H1 (cell line): ENCODE measurements at regions not wholly inside any gene's neighbourhood (a gene's known extent, or its start where the extent isn't known, plus 50 kb on each side); places are given as distances from the start of the nearest gene placed in this dataset.

Experiments
- CTCF ChIA-PET: fragments of 300-600 bp; sonication (Branson Sonifier 250); formaldehyde crosslinking; loops from one replicate; lab custom pipeline; 2021; ENCODE audit not compliant: partially characterized antibody; lab: Charles Lee
- POLR2A ChIA-PET: fragments of 300-600 bp; sonication (Branson Sonifier 250); formaldehyde crosslinking; loops from one replicate; lab custom pipeline; 2021; ENCODE audit warnings: inconsistent platforms; ENCODE audit not compliant: partially characterized antibody; lab: Charles Lee
- DNase-seq, 2 experiments: peaks; one replicate each; pipeline versions ENCODE4 v3.0.0 to v3.0.0-alpha.2; 2010 to 2022; ENCODE audit warnings: low spot score in 2 of 2, low read depth in 1 of 2, mixed read lengths in 1 of 2
- FAIRE-seq: peaks from 2 replicates; lab custom pipeline; 2011; peaks lifted over from hg19 to GRCh38; lab: Jason Lieb, UNC
- H2AFZ ChIP-seq: 2 replicates; pipeline ENCODE4 v1.8.1; 2012; ENCODE audit warnings: low read length, inconsistent platforms
- H2AK5ac ChIP-seq: 2 replicates; pipeline ENCODE4 v1.6.1; 2013; ENCODE audit warnings: low read depth, low read length
- H2BK120ac ChIP-seq: replicated peaks from 2 replicates; pipeline ENCODE3; 2013; ENCODE audit warnings: low read depth, low read length, inconsistent platforms
- H2BK12ac ChIP-seq: 2 replicates; pipeline ENCODE4 v1.6.1; 2013; ENCODE audit warnings: low read depth, low read length
- H2BK15ac ChIP-seq: 2 replicates; pipeline ENCODE4 v1.6.1; 2013; ENCODE audit warnings: low read length
- H2BK20ac ChIP-seq: 2 replicates; pipeline ENCODE4 v1.6.1; 2013; ENCODE audit warnings: low read length
- H2BK5ac ChIP-seq: 2 replicates; pipeline ENCODE4 v1.6.1; 2013; ENCODE audit warnings: low read depth, low read length
- H3K14ac ChIP-seq: 2 replicates; pipeline ENCODE4 v1.6.1; 2013; ENCODE audit warnings: inconsistent platforms; ENCODE audit not compliant: insufficient read length
- H3K18ac ChIP-seq: 2 replicates; pipeline ENCODE4 v1.6.1; 2013; ENCODE audit warnings: low read length; ENCODE audit errors: extremely low read depth
- H3K23ac ChIP-seq: 2 replicates; pipeline ENCODE4 v1.6.1; 2013; ENCODE audit warnings: inconsistent platforms; ENCODE audit not compliant: insufficient read length
- H3K23me2 ChIP-seq: 2 replicates; pipeline ENCODE4 v1.6.1; 2013; ENCODE audit warnings: low read depth, low read length
- H3K27ac ChIP-seq: 2 replicates; pipeline ENCODE4 v1.6.1; 2011; ENCODE audit warnings: low read depth, low read length, inconsistent platforms
- H3K27me3 ChIP-seq, 4 experiments: replicated peaks in 1 of 4; 1 replicate in 1 of 4; 2 replicates in 3 of 4; pipeline versions ENCODE4 v1.6.1 to v1.8.1; 2011 to 2013; ENCODE audit warnings: low read length in 3 of 4, mild to moderate bottlenecking in 3 of 4, inconsistent platforms in 2 of 4, mixed read lengths in 2 of 4, moderate library complexity in 1 of 4; ENCODE audit not compliant: control insufficient read depth in 3 of 4, insufficient read depth in 3 of 4; ENCODE audit errors: extremely low read depth in 1 of 4
- H3K36me3 ChIP-seq, 4 experiments: 2 replicates each; pipeline versions ENCODE4 v1.6.1 to v1.8.1; 2011 to 2013; ENCODE audit warnings: mild to moderate bottlenecking in 4 of 4, low read length in 3 of 4, moderate library complexity in 2 of 4, control low read depth in 1 of 4, inconsistent platforms in 1 of 4; ENCODE audit not compliant: insufficient read depth in 4 of 4, control insufficient read depth in 2 of 4
- H3K4ac ChIP-seq: replicated peaks from 2 replicates; pipeline ENCODE3; 2013; ENCODE audit warnings: low read length, low read depth, mixed read lengths, inconsistent platforms; ENCODE audit not compliant: insufficient read length
- H3K4me1 ChIP-seq, 4 experiments: replicated peaks in 1 of 4; 1 replicate in 1 of 4; 2 replicates in 3 of 4; pipeline versions ENCODE4 v1.6.1 to v1.8.1; 2011 to 2013; ENCODE audit warnings: low read length in 3 of 4, inconsistent platforms in 2 of 4, mixed read lengths in 1 of 4; ENCODE audit not compliant: insufficient read depth in 4 of 4, control insufficient read depth in 3 of 4
- H3K4me2 ChIP-seq, 2 experiments: 2 replicates each; pipeline versions ENCODE4 v1.6.1 to v1.8.1; 2011 to 2013; ENCODE audit warnings: low read depth in 2 of 2, low read length in 2 of 2, control low read depth in 1 of 2, inconsistent platforms in 1 of 2, mild to moderate bottlenecking in 1 of 2; ENCODE audit not compliant: insufficient read depth in 1 of 2
- H3K4me3 ChIP-seq, 4 experiments: fragments of 200-600, 300-600 bp in 1 of 4; sonication (generic), shearing (Covaris generic), sonication (Bioruptor Twin) in 1 of 4; 2 replicates each; pipeline versions ENCODE4 v1.5.1 to v1.8.1; 2011 to 2016; ENCODE audit warnings: low read length in 4 of 4, low read depth in 3 of 4, control low read depth in 2 of 4, inconsistent platforms in 2 of 4, mild to moderate bottlenecking in 2 of 4, mixed read lengths in 1 of 4, moderate library complexity in 1 of 4; ENCODE audit not compliant: insufficient read depth in 2 of 4; ENCODE audit errors: extremely low read depth in 1 of 4
- H3K56ac ChIP-seq: replicated peaks from 2 replicates; pipeline ENCODE3; 2013; ENCODE audit warnings: low read depth, mild to moderate bottlenecking, mixed read lengths, low read length, inconsistent platforms; ENCODE audit not compliant: insufficient read length
- H3K79me1 ChIP-seq: 2 replicates; pipeline ENCODE4 v1.6.1; 2013; ENCODE audit warnings: low read depth, low read length, control low read depth
- H3K79me2 ChIP-seq, 2 experiments: 2 replicates each; pipeline versions ENCODE4 v1.6.1 to v1.8.1; 2012 to 2013; ENCODE audit warnings: low read length in 2 of 2, mild to moderate bottlenecking in 2 of 2, inconsistent platforms in 1 of 2; ENCODE audit not compliant: insufficient read depth in 2 of 2, control insufficient read depth in 1 of 2
- H3K9ac ChIP-seq, 4 experiments: replicated peaks in 1 of 4; 1 replicate in 1 of 4; 2 replicates in 3 of 4; pipeline versions ENCODE4 v1.6.1 to v1.8.1; 2011 to 2013; ENCODE audit warnings: low read depth in 3 of 4, low read length in 3 of 4, control low read depth in 2 of 4, mild to moderate bottlenecking in 2 of 4, moderate library complexity in 2 of 4, inconsistent platforms in 1 of 4; ENCODE audit errors: extremely low read depth in 1 of 4
- H3K9me3 ChIP-seq, 2 experiments: 2 replicates each; pipeline versions ENCODE4 v1.6.1 to v1.8.1; 2012 to 2013; ENCODE audit warnings: mild to moderate bottlenecking in 2 of 2, moderate library complexity in 2 of 2, control low read depth in 1 of 2, inconsistent platforms in 1 of 2, low read depth in 1 of 2, low read length in 1 of 2, mixed read lengths in 1 of 2; ENCODE audit not compliant: insufficient read depth in 2 of 2
- H4K20me1 ChIP-seq, 2 experiments: replicated peaks in 1 of 2; 2 replicates each; pipeline versions ENCODE3 to v1.8.1; 2011 to 2013; ENCODE audit warnings: inconsistent platforms in 2 of 2, low read length in 2 of 2, mild to moderate bottlenecking in 1 of 2; ENCODE audit not compliant: insufficient read depth in 2 of 2, control insufficient read depth in 1 of 2
- H4K5ac ChIP-seq: 2 replicates; pipeline ENCODE4 v1.6.1; 2013; ENCODE audit warnings: low read length, low read depth, mixed read lengths, inconsistent platforms; ENCODE audit not compliant: insufficient read length
- H4K8ac ChIP-seq: 2 replicates; pipeline ENCODE4 v1.8.0; 2013; ENCODE audit warnings: mild to moderate bottlenecking, moderate library complexity, low read length, inconsistent platforms; ENCODE audit not compliant: insufficient read depth; ENCODE audit errors: extremely low read depth
- H4K91ac ChIP-seq: replicated peaks from 2 replicates; pipeline ENCODE3; 2013; ENCODE audit warnings: low read length, mixed read lengths, inconsistent platforms; ENCODE audit not compliant: insufficient read length
- CBX8 ChIP-seq: fragments of 300-800, 300-1000 bp; sonication (generic); IDR thresholded peaks from 2 replicates; pipeline ENCODE4 v1.7.1; 2016; ENCODE audit warnings: low read depth, low read length, borderline replicate concordance
- CHD2 ChIP-seq: IDR thresholded peaks from 2 replicates; pipeline ENCODE4 v1.6.1; 2012; ENCODE audit warnings: low read length, improper control_type of control experiment
- CREB1 ChIP-seq: IDR thresholded peaks from 2 replicates; pipeline ENCODE4 v1.6.1; 2012; ENCODE audit warnings: inconsistent platforms
- FOSL1 ChIP-seq: IDR thresholded peaks from 2 replicates; pipeline ENCODE4 v1.6.1; 2011; ENCODE audit warnings: mild to moderate bottlenecking, low read depth, low read length, moderate library complexity; ENCODE audit not compliant: insufficient read depth
- KDM1A ChIP-seq: fragments of 200-600, 300-600 bp; sonication (generic); IDR thresholded peaks from 2 replicates; pipeline ENCODE4 v1.7.1; 2016; ENCODE audit warnings: mild to moderate bottlenecking, low read length, borderline replicate concordance
- MAFK ChIP-seq: IDR thresholded peaks from 2 replicates; pipeline ENCODE4 v1.6.1; 2012; ENCODE audit warnings: low read depth, mild to moderate bottlenecking, improper control_type of control experiment, low read length
- NRF1 ChIP-seq: IDR thresholded peaks from 2 replicates; pipeline ENCODE4 v1.6.1; 2011; ENCODE audit warnings: mild to moderate bottlenecking, low read depth, low read length, improper control_type of control experiment
- POLR2A ChIP-seq, 2 experiments: IDR thresholded peaks; 1 replicate in 1 of 2; 2 replicates in 1 of 2; pipeline ENCODE4 v1.6.1; 2011; ENCODE audit warnings: low read depth in 2 of 2, low read length in 2 of 2, mild to moderate bottlenecking in 2 of 2; ENCODE audit errors: control extremely low read depth in 1 of 2
- POLR2AphosphoS5 ChIP-seq: IDR thresholded peaks from 2 replicates; pipeline ENCODE4 v1.6.1; 2011; ENCODE audit warnings: low read depth, low read length
- POU5F1 ChIP-seq: IDR thresholded peaks from 2 replicates; pipeline ENCODE4 v1.6.1; 2011; ENCODE audit warnings: low read depth, mild to moderate bottlenecking, low read length, moderate library complexity
- RBBP5 ChIP-seq: IDR thresholded peaks from 2 replicates; pipeline ENCODE4 v1.7.1; 2012; ENCODE audit warnings: low read depth, mild to moderate bottlenecking, inconsistent platforms, low read length, moderate library complexity, borderline replicate concordance
- SIRT6 ChIP-seq: IDR thresholded peaks from one replicate; pipeline ENCODE4 v1.7.1; 2012; ENCODE audit warnings: low read length, inconsistent platforms
- YY1 ChIP-seq: IDR thresholded peaks from 2 replicates; pipeline ENCODE4 v1.6.1; 2011; ENCODE audit warnings: low read depth, mild to moderate bottlenecking, low read length
- WGBS, 2 experiments: shearing (Covaris generic) in 1 of 2; methylation state at CpG; one replicate each; pipeline versions ENCODE4 v1.1.6 to v1.1.7; 2013 to 2015; ENCODE audit warnings: low lambda C conversion rate in 2 of 2, mixed read lengths in 2 of 2, inconsistent platforms in 1 of 2, low coverage in 1 of 2, missing lambda C conversion rate in 1 of 2; ENCODE audit not compliant: insufficient replicate concordance in 2 of 2, insufficient coverage in 1 of 2, insufficient read length in 1 of 2; ENCODE audit errors: extremely low coverage in 1 of 2, missing lambda C conversion rate in 1 of 2; 5-methylcytosine and 5-hydroxymethylcytosine counted together
- TF ChIP-seq, protein P1 (sequence below): IDR thresholded peaks from 2 replicates; pipeline ENCODE4 v1.6.1; 2011; ENCODE audit warnings: low read length, improper control_type of control experiment

DNA sequence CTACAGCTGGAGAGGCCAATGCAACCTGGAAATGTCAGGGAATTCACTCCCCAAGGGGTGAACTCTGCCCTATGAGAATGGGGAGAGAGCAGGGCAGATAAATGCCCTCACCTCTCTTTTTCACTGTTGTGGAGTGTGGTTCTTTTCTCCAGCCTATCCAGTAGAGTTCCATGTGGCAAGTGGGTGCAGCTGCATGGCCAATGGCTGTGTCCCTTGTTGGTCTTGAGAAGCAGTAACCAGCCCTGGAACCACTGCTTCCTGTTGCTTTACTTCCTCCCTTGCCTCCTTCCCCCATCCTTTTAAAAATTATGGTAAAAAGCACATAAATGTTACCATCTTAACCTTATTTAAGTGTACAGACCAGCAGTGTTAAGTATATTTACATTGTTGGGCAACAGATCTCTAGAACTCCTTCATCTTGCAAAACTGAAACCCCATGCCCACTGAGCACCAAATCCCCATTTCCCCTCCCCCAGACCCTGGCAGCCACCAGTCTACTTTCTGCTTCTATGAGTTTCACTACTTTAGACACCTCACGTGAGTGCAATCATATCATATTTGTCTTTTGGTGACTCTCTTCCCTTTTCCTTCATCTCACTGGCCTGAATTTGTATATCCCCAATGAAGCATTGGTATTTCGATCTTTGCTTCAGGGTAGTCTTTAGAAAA is 77.0 kb upstream of the GRIP1 start:
- Histone ChIP-seq H4K5ac (no peak overlapping the region), H3K4me3 (no peak overlapping the region), H3K9me3 (peaks cover 0 to 3% of the 10 kb centered on the region in 2 experiments; a peak in 1 of 4 replicates), H3K18ac (no peak overlapping the region; the same call in 1 of the 2 replicates), H3K79me1 (no peaks in the 10 kb centered on the region), H2AK5ac (no peak overlapping the region), H2BK120ac (no peak overlapping the region), H3K79me2 (no peaks in the 10 kb centered on the region), H2BK12ac (no peak overlapping the region), H2BK20ac (no peak overlapping the region), H4K8ac (no peak overlapping the region; the same call in 1 of the 2 replicates), H3K4me1 (peaks cover 0 to 5% (median 4%) of the 10 kb centered on the region in 4 experiments; a peak in 4 of 7 replicates), H3K23ac (no peak overlapping the region), H3K4ac (no peak overlapping the region), H4K20me1 (no peaks in the 10 kb centered on the region), H3K56ac (no peak overlapping the region), H2BK5ac (no peak overlapping the region), H3K27ac (no peak overlapping the region), H2AFZ (no peak overlapping the region), H3K14ac (no peak overlapping the region), H3K36me3 (no peaks in the 10 kb centered on the region; a peak in 1 of 8 replicates), H3K9ac (no peak overlapping the region), H3K27me3 (no peaks in the 10 kb centered on the region), H3K23me2 (no peaks in the 10 kb centered on the region), H2BK15ac (no peak overlapping the region), H3K4me2 (no peak overlapping the region), H4K91ac (no peak overlapping the region)
- DNase-seq (no peak), FAIRE-seq (no peak)
- ChIA-PET CTCF (interaction anchor here (1.2 kb wide), 1 partner anchor 13 kb away, joined by 3 read pairs; no protein-coding TSS in a partner anchor), POLR2A (no interaction called here)
- WGBS, 2 experiments: 92% methylated on average over 2 of the region's 2 CpGs; no CpG with 5 or more reads in 1 of the 2 experiments
- TF ChIP-seq SIRT6 (no peak), NRF1 (no peak), CBX8 (no peak), POLR2AphosphoS5 (no peak), RBBP5 (no peak), POU5F1 (no peak), YY1 (no peak), CREB1 (no peak), FOSL1 (no peak), KDM1A (no peak), MAFK (no peak), POLR2A (IDR thresholded peaks at IDR 0.05; ENCODE audit: control extremely low read depth in 1 of 2, low read depth in 2 of 2, low read length in 2 of 2) (no peak), CHD2 (no peak)
- TF ChIP-seq, protein P1, sequence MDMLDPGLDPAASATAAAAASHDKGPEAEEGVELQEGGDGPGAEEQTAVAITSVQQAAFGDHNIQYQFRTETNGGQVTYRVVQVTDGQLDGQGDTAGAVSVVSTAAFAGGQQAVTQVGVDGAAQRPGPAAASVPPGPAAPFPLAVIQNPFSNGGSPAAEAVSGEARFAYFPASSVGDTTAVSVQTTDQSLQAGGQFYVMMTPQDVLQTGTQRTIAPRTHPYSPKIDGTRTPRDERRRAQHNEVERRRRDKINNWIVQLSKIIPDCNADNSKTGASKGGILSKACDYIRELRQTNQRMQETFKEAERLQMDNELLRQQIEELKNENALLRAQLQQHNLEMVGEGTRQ: no peak
